ENCODE measurements at regions not wholly inside any gene's neighbourhood (a gene's known extent, or its start where the extent isn't known, plus 50 kb on each side); places are given as distances from the start of the nearest gene placed in this dataset.

DNA sequence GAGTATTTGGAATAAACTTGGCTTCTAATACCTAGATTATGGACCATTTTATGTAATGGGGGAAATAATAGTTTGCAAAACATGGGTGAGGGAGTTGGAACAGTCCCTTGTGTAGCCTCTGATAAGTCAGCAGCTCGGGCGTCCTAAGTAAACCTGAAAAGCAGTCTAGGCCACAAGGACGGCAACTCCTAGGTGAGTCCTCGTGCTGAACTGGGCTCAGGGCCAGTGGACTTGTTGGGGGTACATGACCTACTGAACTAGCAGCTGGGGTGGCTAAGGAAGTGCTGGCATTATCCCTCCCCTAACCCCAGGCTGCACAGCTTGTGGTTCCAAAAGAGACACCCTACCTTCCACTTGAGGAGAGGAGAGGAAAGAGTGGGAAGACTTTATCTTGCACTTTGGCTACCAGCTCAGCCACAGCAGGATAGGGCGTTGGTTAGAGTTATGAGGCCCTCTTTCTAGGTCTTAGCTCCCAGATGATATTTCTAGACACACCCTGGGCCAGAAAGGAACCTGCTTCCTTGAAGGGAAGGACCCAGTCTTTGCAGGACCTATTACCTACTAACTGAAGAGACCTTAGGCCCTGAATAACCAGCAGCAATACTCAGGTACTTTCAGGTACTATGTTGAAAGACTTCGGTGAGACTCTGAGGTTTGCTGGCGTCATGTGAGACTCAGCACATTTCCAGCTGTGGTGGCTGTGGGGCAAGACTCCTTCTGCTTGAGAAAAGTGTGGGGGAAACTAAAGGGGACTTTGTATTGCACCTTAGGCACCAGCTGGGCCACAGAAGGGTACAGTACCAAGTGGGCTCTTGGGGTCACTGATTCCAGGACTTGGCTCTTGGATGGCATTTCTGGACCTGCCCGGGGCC, 71.0 kb downstream of the AQP4 start:
- DNase-seq (ENCODE audit: low read depth, low spot score) = no peak

DNA sequence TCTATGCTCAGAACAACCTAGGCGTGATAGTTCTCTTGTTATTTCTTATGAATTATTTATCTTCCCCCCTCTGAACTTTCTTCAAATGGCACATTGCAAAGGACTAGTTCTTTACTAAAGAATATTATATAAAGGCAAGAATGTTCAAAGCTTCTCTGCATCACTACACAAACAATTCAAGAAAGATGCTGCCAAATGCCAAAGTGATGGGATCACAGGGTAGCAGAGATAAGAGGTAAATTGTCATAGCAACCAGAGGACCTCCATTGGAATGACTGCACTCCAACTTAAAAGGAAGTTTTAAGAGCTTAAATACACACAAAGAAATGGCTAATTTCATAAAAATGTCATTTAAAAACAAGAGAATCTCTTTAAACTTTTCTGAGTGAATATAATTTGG, 72.8 kb downstream of the AQP4 start:
- no peak for DNase-seq (ENCODE audit: low read depth, low spot score)

DNA sequence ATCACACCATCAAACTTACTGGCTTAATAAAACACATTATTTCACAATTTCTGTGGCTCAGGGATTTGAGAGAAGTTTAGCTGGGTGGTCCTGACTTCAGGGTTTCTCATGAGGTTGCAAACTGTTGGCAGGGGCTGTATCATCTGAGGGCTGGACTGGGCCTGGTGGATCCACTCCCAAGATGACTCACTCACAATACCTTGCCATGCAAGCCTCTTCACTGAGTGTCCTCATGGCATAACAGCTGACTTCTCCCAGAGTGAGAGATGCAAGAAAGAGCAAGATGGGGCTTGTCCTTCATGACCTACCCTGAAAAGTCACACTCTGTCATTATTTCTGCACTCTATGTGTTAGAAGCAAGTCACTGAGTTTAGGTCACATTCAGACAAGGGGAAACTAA, 73.8 kb downstream of the AQP4 start:
- no peak for DNase-seq (ENCODE audit: low read depth, low spot score)

DNA sequence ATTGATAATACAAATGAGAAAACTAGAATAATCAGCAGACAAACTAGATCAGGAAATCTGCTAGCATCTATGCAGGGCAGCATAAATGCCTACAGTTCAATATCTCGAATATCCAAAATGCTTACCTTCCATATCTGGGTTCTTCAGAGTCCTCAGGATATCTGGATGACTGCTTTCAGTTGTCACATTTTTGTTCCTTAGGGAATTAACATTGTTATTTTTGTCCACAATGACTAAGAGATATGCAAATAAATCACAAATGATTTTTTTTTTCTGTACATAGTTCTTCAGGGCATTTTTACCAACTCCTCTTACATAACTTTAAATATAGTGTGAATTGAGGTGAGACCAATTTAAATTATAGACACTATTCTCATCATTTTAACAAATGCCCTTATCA, 80.9 kb downstream of the AQP4 start:
- DNase-seq (ENCODE audit: low read depth, low spot score) = no peak

DNA sequence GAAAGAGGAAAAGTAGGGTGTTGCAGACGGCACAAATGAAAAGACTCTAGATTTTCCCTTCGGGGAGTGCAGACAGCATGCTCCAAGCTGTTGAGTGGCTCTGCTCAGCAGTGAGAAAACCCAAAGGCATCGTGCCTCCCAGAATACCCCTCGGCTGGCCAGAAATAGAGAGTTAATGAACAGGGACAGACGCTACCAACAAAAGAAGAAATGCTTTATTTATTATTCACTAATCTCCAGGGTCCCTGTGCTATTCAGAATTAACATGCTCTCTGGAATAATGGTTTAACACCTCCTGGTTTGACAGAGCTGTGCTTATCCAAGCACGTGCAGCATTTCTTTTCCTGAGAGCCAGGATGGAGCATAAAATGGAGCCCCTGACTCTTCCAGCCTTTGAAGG, 82.3 kb downstream of the AQP4 start:
- no peak for DNase-seq (ENCODE audit: low read depth, low spot score)

DNA sequence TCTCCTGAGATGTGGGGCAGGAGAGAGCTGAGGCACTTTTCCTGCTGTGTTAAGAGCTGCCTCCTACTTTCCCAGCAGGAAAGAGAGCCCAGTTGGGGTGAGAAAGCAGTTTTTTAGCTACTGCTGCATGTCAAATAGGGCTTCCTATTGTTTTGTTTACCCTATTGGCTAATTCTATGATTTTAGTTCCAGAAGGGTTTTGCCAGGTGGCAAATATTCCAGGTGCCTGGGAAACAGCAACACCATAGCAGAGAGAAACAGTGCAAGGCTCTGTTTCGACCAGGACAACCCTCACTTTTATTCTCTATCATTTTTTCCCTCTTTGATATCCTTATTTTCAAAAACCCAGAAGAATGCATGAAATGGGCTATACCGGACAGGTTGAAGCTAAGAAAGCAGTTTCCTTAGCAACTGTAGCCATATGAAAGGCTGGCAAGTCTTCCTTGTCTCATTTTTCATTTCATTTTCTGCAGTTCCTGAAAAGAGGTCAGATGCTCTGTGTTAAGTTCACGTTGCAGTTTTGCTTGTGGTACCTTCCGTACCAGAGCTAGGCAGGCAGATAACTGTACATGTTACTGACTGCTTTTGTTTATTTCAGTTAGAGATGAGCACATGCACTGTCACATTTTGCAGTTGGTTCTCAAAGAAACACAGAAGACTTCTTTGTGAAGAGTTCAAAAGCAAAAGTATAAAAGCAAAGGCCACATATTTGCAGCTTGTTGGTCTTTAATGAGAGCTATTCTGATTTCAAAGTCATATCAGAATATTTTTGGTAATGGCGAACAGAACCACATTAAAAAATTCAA, 84.8 kb downstream of the AQP4 start:
- no peak for DNase-seq (ENCODE audit: low read depth, low spot score)

DNA sequence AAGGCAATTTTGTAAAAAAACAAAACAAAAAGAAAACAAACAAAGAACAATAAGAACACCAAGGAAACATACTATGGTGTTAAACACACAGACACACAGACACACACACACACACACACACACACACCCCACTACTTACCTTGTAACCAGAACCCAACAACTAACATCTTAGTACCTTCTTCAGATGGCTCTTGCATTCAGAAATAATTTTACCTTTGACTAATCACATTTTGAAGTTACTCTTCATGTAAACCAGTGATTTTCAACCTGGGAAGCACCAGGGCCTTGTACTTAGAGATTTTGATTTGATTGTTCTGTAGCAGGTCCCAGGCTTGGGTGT, 87.5 kb downstream of the AQP4 start:
- DNase-seq (ENCODE audit: low read depth, low spot score) = no peak

DNA sequence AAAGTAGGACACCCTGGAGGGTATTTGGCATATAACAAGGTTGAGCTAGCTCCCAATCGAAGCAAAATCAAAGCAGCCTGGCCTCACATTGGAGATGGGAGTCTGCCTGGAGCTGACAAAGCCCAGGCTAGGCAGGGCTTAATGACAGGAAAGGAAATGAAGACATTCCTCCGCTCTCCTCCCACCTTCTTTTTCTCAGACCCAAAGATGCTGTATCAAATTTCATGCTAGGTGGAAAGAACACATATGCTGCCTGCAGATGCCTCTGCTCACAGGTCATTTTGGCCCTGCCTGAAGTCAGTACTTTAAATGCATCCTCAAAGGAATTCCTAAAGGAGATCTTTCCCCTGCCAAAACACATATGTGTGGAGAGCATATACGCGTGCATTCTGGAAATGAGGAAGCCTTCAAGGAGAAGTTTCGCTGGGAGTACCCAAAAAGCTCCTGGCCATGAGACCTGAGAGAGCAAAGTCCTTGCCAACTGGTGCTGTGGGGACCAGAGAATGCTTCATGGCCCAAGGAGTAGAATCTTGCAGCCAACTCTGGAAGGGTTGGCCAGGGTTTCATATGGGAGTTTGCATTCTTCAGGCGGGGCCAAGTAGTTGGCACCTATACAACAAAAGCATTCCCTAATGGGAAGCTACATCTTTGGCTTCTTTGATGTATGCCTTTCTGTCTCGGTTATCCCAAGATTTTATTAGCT, 88.0 kb downstream of the AQP4 start:
- DNase-seq (ENCODE audit: low read depth, low spot score) = peak; percentile 25

DNA sequence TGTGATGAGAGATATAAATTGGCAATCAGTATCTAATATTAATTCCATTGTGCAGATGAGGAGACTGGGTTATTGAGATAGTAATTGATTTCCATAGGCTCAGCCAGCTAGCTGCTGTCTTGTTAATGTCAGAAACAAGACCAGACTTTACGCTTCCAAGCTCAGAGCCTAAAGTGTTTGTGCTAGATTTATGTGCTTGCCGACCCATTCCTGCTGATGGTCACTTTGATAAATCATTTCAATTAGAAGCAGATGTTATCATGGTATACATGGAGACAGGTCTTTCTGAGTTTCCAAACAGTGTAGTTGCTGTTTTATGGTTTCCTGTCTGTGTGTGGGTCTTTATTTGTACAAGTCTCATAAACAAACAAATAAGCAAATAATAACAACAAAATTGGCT, 92.8 kb downstream of the AQP4 start:
- no peak for DNase-seq (ENCODE audit: low read depth, low spot score)

DNA sequence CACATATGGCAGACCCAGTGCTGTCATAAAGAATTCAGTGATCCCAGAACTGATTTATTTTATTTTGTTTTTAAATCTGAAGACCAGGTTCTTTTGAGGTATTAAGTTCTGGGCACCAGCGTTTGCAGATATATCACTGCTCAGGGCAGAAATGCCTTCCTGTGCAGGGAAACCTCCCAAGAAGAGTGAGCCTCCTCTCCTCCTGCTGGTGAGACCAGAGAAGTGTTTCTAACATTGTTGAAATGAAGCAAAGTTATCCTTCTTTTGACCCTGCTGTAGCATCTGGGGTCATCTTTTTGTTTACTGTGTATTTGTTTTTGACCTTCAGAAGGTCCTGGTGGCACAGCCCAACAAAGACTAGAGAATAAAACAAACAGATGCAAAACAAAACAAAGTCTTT, 94.0 kb downstream of the AQP4 start:
- DNase-seq (ENCODE audit: low read depth, low spot score) = no peak

DNA sequence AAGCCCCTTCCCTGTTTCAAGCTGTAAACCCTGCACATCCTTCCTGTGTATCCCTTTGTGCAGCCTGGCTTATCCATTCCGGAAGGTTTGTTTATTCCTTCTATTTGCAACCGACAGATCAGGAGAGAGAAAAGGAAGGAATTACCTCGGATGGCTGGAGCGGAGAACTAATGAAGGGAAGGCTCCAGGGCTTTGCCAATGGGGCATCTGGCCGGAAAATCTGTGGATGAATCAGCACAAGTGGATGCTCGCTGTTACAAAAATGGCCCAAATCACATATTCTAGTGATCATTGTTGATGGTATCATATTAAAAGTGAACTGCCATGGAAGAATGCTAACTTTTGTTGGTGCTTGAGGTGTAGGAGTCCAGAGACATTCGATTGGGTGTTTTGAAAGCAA, 97.1 kb downstream of the AQP4 start:
- no peak for DNase-seq (ENCODE audit: low read depth, low spot score)

DNA sequence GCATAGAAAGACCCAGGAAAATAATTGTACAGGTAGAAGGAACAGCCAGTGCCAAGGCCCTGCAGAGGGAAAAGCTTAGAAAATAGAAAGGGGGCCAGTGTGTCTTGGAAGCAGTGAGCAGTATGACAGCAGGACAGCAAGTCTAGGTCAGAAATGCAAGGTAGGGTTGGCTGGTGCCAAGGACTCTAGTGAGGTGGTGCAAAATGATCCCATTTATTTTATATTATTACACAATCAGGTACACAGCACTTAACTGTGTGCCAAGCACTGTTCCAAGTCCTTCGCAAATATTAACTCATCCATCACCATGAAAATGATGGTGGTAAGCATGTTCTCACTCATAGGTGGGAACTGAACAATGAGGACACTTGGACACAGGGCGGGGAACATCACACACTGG, 100.0 kb downstream of the AQP4 start:
- DNase-seq (ENCODE audit: low read depth, low spot score) = no peak

DNA sequence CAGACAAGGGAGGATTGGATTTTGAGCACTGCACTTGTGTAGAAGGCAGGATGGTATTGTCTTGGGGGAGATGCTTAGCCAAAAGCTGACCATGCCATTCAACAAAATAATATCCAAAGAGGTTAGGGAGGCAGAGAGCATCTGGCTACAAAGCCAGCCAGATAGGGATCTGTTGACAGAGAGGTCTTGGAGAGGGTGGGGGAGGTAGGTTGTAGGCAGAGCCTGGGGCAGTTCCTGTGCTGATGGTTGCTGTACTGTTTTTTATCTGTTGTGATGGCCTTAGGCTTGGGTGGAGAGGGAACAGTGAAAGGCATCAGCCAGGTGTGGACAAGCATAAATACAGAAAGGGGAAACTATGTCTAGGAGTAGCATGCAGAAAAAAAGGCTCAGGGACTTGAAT, 100.9 kb downstream of the AQP4 start:
- DNase-seq (ENCODE audit: low read depth, low spot score) = no peak

DNA sequence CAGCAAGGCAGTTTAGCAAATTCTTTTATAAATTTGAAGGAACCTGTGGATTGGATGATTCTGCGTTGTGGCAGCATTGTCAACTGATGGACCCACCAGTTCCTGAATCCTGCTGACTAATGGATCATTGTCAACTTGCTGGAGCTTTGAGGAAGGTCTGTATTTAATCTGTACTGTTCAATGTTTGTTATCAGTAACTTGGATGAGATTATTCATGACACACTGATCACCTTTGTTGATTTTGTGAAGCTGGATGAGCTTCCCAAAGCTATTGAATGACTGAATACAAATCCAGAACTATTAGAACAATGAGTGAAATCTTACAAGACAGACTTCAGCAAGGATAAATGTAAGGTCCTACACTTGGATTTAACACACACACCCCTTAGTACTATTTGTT, 101.3 kb downstream of the AQP4 start:
- DNase-seq (ENCODE audit: low read depth, low spot score) = no peak

DNA sequence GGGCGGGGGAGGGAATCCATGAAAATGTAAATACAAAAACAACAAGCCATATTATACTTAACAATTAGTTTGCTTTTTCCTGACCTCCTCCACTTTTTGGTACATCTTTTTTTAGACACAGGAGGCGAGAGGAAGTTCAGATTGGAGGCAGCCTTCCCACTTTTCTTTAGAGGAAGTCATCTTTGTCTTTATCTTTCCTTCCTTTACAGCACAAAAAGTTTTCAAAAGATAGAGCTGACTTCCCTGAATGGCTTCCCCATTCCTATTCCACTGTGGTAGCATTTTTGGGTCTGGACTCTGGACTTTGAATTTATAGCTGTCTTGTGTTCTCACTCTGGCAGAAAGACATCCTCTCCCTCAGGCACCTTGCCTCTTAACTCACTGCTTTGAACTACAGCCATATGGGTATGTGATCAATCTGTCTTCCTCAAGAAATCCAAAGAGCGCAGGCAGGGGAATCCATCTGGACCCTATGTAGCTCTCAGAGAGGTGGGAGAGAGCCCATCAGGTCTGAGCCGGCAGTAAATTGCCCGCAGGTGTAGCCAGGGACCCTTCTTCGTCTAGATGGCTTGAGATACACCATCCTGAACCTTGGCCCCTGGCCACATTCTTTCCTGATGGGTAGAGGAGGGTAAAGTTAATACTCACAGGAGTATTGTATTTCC, 101.9 kb downstream of the AQP4 start:
- DNase-seq (ENCODE audit: low read depth, low spot score) = no peak

DNA sequence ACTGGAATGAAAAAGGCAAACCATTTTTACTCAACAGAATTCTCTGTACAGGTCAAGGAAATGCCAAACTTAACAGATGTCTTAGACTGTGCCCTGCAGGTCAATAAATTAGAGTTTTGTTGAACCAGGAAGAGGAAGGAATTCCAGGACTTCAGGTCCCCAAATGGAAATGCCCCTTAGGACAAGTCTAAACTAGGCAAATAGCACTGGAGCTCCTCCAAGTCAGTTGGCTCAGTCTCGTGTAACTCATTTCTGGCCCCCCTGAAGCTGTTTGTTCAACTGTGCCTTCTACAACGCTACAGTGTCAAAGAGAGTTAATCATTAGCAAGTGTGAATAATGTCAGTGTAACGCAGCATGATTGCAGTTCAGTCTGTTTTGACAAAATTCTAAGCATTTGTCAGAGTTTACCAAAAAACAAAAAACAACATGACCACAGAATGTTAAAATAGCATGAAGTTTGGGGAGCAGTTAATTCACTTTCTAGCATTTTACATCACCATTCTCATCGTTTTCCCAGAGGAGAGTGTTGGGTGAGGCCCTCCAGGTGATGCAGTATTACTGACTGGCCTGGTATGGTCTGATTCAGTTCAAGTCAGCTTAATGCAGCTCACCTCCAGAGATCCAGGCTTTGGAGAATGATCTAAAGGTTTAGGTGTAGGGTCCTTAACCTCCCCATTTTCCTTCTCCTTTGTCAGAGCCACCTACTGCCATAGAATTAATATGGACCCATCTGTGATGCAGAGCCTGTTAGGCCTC, 108.1 kb downstream of the AQP4 start:
- DNase-seq (ENCODE audit: low read depth, low spot score) = no peak

DNA sequence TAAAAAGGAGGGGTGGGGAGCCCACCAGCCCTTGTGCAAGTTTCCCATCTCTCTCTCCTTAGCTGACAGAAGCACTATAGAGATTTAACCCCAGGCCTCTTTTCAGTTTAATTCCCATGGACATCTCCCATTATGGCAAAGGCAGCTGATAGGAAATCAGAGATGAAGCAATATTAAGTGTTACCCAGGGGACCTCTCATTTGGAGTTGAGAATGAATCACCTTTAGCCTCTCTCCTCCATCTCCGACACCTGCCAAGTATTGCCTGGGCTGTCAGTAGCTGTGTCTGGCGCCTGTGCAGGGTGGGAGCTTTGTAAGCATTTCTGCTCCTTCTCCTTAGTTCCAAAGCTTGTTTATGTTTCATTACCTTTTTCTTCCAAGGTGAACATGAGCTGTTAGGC, 109.0 kb downstream of the AQP4 start:
- DNase-seq (ENCODE audit: low read depth, low spot score) = no peak

DNA sequence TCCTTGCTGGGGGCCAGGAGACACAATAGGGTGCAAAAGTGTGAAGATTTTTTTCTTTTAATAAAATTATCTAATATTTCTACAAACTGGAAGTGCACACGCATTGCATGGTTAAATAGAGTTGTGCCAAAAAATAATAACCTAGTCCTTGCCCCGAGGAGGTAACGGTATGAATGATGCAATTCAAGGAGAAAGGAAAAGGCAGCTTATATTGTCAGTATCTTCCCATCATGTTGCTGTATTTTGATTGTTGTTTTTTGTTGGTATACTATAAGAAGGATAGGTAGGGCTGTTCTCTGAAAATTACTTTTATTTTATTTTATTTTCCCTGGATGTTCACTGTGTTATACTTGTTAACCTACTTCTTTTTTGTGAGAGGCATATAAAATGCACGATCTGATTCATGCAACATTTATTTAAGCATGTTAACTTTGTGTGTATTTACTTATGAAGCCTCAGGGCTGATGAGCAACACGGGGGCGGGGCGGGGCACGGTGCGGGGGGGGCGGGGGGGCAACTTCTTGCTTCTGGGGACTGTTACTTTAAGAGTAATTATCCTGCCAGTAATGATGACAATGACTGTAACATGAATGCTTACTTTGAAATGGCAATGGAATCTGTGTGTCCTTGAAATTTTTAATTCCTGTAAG, 118.6 kb downstream of the AQP4 start:
- DNase-seq (ENCODE audit: low read depth, low spot score) = no peak

DNA sequence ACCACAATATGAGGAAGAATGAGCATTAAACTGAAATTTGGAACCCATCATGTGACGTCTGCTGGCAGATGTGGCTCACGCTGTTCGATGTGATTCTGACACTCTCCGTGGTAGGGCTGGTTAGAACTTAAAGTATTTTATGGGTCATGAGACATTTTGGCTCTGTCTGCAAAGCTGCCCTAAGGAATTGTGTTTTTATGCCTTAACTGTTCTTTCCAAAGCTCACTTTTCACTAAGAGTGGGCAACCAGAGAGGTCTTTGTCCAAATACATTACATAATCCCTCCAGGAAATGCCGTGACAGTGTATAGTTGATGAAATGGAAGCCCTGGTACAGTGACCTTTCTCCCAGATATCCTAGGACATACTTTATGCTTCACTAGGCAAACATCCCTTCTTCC, 119.1 kb downstream of the AQP4 start:
- no peak for DNase-seq (ENCODE audit: low read depth, low spot score)

DNA sequence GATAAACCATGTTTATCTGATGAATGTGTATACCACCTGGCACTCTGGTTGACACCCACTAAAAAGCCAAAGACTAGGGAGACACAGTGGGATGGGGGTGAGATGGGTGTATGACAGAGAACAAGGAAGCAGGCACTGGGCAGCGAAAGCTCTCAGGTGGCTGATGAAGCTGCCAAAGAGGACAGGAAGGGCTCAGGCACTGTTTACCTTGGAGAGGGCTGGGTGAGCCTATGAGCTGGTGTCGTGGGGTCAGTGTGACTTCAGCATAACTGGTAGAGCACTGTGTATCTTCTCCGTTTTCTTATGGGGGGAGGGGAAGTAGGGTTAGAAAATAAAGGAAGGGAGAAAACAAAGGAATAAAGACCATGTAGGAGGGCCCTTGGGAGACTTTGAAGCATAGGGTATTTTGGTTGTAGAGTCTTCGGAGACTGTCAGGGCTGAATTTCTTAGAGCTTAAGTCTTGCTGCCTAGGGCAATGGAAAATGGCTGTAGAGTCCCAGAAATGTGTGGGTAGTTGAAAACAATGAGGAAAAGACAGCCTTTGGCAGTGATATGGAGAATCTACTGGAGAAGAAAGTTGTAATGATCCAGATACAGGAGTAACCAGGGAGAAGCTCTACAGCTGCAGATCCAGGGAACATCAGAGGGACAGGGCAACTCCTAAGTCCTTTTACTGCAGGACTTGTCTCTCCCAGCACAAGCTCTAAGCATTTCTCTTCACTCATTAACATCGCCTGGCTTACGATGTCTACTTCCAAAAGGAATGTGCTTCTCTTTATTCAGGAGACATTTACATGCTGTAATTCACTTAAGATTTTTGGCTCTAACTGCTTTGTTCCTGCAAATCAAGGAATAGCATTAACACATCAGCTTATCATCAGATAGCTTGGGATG, 120.0 kb downstream of the AQP4 start:
- DNase-seq (ENCODE audit: low read depth, low spot score) = no peak

Data from iPS DF 19.7 (cell line).